Neuronal stem cell (in vitro differentiated cells): ENCODE measurements at regions not wholly inside any gene's neighbourhood (a gene's known extent, or its start where the extent isn't known, plus 50 kb on each side); places are given as distances from the start of the nearest gene placed in this dataset.
A peak's percentile ranks its signal among the peaks of the same experiment; 100 is the strongest.

Experiments used
- DNase-seq: peaks from one replicate; pipeline ENCODE4 v3.0.0-alpha.2; 2013; ENCODE audit warnings: low spot score
- H2AFZ ChIP-seq: one replicate; pipeline ENCODE4 v1.6.1; 2013; ENCODE audit warnings: mild to moderate bottlenecking, low read length, inconsistent platforms
- H2AK5ac ChIP-seq: 2 replicates; pipeline ENCODE4 v1.6.1; 2013; ENCODE audit warnings: low read depth, mild to moderate bottlenecking, inconsistent platforms, low read length, moderate library complexity, mixed read lengths
- H2BK120ac ChIP-seq: 2 replicates; pipeline ENCODE4 v1.6.1; 2013; ENCODE audit warnings: low read depth, mild to moderate bottlenecking, inconsistent platforms, low read length, moderate library complexity, mixed read lengths
- H2BK12ac ChIP-seq: one replicate; pipeline ENCODE4 v1.6.1; 2013; ENCODE audit warnings: low read length, inconsistent platforms
- H2BK15ac ChIP-seq: 2 replicates; pipeline ENCODE4 v1.6.1; 2013; ENCODE audit warnings: mild to moderate bottlenecking, low read length, inconsistent platforms, mixed read lengths
- H2BK5ac ChIP-seq: one replicate; pipeline ENCODE4 v1.6.1; 2013; ENCODE audit warnings: inconsistent platforms, mild to moderate bottlenecking, low read length, moderate library complexity
- H3K14ac ChIP-seq: one replicate; pipeline ENCODE4 v1.6.1; 2013; ENCODE audit warnings: low read length, inconsistent platforms
- H3K18ac ChIP-seq: 2 replicates; pipeline ENCODE4 v1.6.1; 2013; ENCODE audit warnings: low read length, inconsistent platforms
- H3K23ac ChIP-seq: 2 replicates; pipeline ENCODE4 v1.6.1; 2013; ENCODE audit warnings: low read depth, mild to moderate bottlenecking, mixed read lengths, low read length, inconsistent platforms; ENCODE audit not compliant: poor library complexity
- H3K27ac ChIP-seq: replicated peaks from 3 replicates; pipeline ENCODE4 v1.5.1; 2013; ENCODE audit warnings: low read length, inconsistent platforms
- H3K27me3 ChIP-seq, 3 experiments: 2 replicates each; pipeline ENCODE4 v1.6.1; 2013; ENCODE audit warnings: low read length in 3 of 3, mild to moderate bottlenecking in 2 of 3, inconsistent platforms in 1 of 3, low read depth in 1 of 3, mixed read lengths in 1 of 3, moderate library complexity in 1 of 3; ENCODE audit not compliant: control insufficient read depth in 3 of 3, insufficient read depth in 3 of 3
- H3K36me3 ChIP-seq, 2 donors: replicated peaks in 1 of 2; 2 replicates each; pipeline ENCODE4 v1.6.1; 2013; ENCODE audit warnings: low read length in 2 of 2; ENCODE audit not compliant: control insufficient read depth in 2 of 2, insufficient read depth in 2 of 2
- H3K4ac ChIP-seq: 2 replicates; pipeline ENCODE4 v1.6.1; 2013; ENCODE audit warnings: inconsistent platforms, mild to moderate bottlenecking, low read length, moderate library complexity
- H3K4me1 ChIP-seq, 2 donors: 1 replicate in 1 of 2; 2 replicates in 1 of 2; pipeline ENCODE4 v1.6.1; 2013; ENCODE audit warnings: low read length in 2 of 2, low read depth in 1 of 2; ENCODE audit not compliant: control insufficient read depth in 2 of 2, insufficient read depth in 1 of 2
- H3K4me2 ChIP-seq: one replicate; pipeline ENCODE4 v1.6.1; 2013; ENCODE audit warnings: mild to moderate bottlenecking, low read length, inconsistent platforms; ENCODE audit not compliant: insufficient read depth, poor library complexity, severe bottlenecking
- H3K4me3 ChIP-seq, 2 donors: 2 replicates each; pipeline ENCODE4 v1.5.1; 2013; ENCODE audit warnings: low read length in 2 of 2, mild to moderate bottlenecking in 2 of 2, inconsistent platforms in 1 of 2, moderate library complexity in 1 of 2
- H3K79me1 ChIP-seq: one replicate; pipeline ENCODE4 v1.6.1; 2013; ENCODE audit warnings: low read depth, mild to moderate bottlenecking, inconsistent platforms, low read length, moderate library complexity
- H3K9ac ChIP-seq: one replicate; pipeline ENCODE4 v1.6.1; 2013; ENCODE audit warnings: mild to moderate bottlenecking, low read depth, low read length, inconsistent platforms; ENCODE audit not compliant: poor library complexity
- H3K9me3 ChIP-seq, 2 donors: replicated peaks in 1 of 2; 2 replicates each; pipeline versions ENCODE3 to v1.6.1; 2013; ENCODE audit warnings: low read length in 2 of 2, mild to moderate bottlenecking in 2 of 2, inconsistent platforms in 1 of 2, low read depth in 1 of 2, mixed read lengths in 1 of 2, moderate library complexity in 1 of 2; ENCODE audit not compliant: control insufficient read depth in 2 of 2, insufficient read depth in 1 of 2
- H4K8ac ChIP-seq: one replicate; pipeline ENCODE4 v1.6.1; 2013; ENCODE audit warnings: low read depth, mild to moderate bottlenecking, inconsistent platforms, low read length, moderate library complexity
- H4K91ac ChIP-seq: one replicate; pipeline ENCODE4 v1.6.1; 2013; ENCODE audit warnings: low read length, low read depth, mild to moderate bottlenecking, inconsistent platforms; ENCODE audit not compliant: poor library complexity
- WGBS, 2 donors: extraction: QIAGEN DNeasy Blood & Tissue Kit; methylation state at CpG; one replicate each; pipeline ENCODE4 v1.1.7; 2013; ENCODE audit warnings: missing lambda C conversion rate in 2 of 2, mixed read lengths in 1 of 2; ENCODE audit not compliant: insufficient read length in 2 of 2, insufficient replicate concordance in 1 of 2; ENCODE audit errors: extremely low coverage in 2 of 2; 5-methylcytosine and 5-hydroxymethylcytosine counted together

DNA sequence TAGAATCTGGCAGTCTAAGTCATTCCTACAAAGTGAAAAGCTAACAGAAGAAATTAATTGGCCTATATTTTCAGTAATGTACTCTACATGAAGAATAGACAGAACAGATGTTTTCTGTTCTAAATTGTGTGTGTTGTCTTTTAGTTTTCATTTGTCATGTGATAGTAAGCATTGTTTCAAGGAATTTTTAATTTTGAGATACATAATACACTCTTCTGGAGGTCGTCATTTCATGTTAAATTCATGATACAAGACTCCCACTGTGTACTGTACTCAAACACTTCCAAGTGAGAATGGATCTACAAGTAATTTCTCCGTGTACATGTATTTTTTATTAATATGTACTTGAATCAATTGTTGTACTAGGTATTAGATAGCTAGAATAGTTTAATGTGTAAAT is 1522.9 kb downstream of the MAT2B start:
- no CpG with 5 or more reads among the region's 2 CpGs for WGBS, 2 donors
- no peak overlapping the region for H2BK120ac ChIP-seq
- H3K27me3 ChIP-seq = no peaks in the 10 kb centered on the region
- H2AK5ac ChIP-seq = no peak overlapping the region
- no peak overlapping the region for H4K8ac ChIP-seq
- no peak overlapping the region for H2BK15ac ChIP-seq
- no peak overlapping the region for H2AFZ ChIP-seq
- H4K91ac ChIP-seq = no peak overlapping the region
- no peak overlapping the region for H3K14ac ChIP-seq
- H2BK12ac ChIP-seq = no peak overlapping the region
- no peaks in the 10 kb centered on the region for H3K9me3 ChIP-seq
- H3K4me2 ChIP-seq = no peak overlapping the region
- H3K79me1 ChIP-seq = no peaks in the 10 kb centered on the region
- H3K4me3 ChIP-seq = no peak overlapping the region
- no peak overlapping the region for H3K4ac ChIP-seq
- H3K9ac ChIP-seq = no peak overlapping the region
- no peaks in the 10 kb centered on the region for H3K4me1 ChIP-seq
- DNase-seq = no peak
- H3K27ac ChIP-seq = no peak overlapping the region
- H2BK5ac ChIP-seq = no peak overlapping the region
- no peaks in the 10 kb centered on the region for H3K36me3 ChIP-seq
- no peak overlapping the region for H3K18ac ChIP-seq
- no peak overlapping the region for H3K23ac ChIP-seq

DNA sequence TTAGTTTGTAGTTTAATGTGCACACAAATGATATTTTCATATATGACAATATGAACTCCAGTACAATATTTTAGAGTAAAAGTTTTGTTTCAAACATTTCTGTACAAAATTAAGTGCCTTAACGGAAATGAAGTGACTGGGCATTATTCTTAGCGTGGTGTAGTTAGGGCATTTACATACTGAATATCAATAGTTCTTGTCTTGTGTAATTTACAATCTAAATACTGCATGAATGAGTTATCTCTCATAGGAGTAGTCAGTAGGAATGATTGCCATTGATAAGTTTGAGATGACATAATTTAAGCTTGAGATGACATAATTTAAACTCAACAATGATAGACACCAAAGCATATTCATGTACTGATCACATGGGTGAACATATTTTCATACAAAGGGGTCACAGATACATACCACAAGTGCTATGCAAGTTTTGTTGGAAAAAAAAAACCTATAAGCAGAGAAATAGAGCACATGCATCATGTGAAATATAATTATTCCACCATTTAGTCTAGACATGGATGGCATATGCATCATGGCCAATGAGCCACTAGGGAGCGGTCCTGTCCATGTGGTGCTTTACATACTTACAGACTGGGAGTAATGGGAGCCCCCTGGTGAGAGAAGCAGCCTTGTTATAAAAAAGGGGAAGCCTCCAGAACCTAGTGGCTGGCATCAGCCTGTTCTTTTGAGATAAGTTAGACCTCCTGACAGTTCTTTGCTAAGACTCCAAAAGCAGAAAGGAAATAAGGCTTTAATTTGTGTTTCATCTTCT is 1523.9 kb downstream of the MAT2B start:
- Histone ChIP-seq H3K27me3 (no peaks in the 10 kb centered on the region), H2AK5ac (no peak overlapping the region), H4K91ac (no peak overlapping the region), H3K14ac (no peak overlapping the region), H3K4me3 (no peak overlapping the region), H3K36me3 (no peaks in the 10 kb centered on the region), H3K27ac (no peak overlapping the region), H2BK12ac (no peak overlapping the region), H3K9me3 (no peaks in the 10 kb centered on the region), H2BK15ac (no peak overlapping the region), H3K4ac (no peak overlapping the region), H3K4me2 (no peak overlapping the region), H2BK120ac (no peak overlapping the region), H3K4me1 (no peaks in the 10 kb centered on the region), H3K9ac (no peak overlapping the region), H3K18ac (no peak overlapping the region), H4K8ac (no peak overlapping the region), H3K79me1 (no peaks in the 10 kb centered on the region), H2AFZ (no peak overlapping the region), H3K23ac (no peak overlapping the region), H2BK5ac (no peak overlapping the region)
- peak; percentile 8 for DNase-seq
- no CpG with 5 or more reads among the region's 3 CpGs for WGBS, 2 donors

DNA sequence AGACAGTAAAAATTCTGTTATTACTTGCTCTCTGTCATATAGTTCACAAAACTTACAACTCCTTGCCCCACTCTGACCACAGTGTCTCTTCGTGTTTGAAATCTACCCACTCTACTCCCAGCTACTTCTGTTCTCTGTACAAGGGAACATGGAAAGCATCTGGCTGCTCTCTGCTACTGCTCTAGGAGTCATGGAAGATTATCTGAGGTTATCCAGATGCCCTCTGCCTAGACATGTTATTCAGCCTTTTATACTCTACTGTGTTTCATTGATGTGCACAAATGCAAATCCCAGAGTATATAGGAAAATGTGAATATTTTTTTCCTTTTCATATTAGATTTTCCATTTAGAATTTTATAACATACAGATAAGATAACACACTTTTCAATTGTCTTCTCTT is 1525.6 kb downstream of the MAT2B start:
- Histone ChIP-seq H3K23ac (no peak overlapping the region), H2BK15ac (no peak overlapping the region), H3K9ac (no peak overlapping the region), H2BK5ac (no peak overlapping the region), H3K36me3 (no peaks in the 10 kb centered on the region), H3K27ac (no peak overlapping the region), H2BK120ac (no peak overlapping the region), H3K9me3 (no peaks in the 10 kb centered on the region), H3K79me1 (no peaks in the 10 kb centered on the region), H3K4me1 (no peaks in the 10 kb centered on the region), H3K14ac (no peak overlapping the region), H3K18ac (no peak overlapping the region), H3K4ac (no peak overlapping the region), H2AK5ac (no peak overlapping the region), H3K27me3 (no peaks in the 10 kb centered on the region), H3K4me3 (no peak overlapping the region), H4K8ac (no peak overlapping the region), H2BK12ac (no peak overlapping the region), H2AFZ (no peak overlapping the region), H4K91ac (no peak overlapping the region), H3K4me2 (no peak overlapping the region)
- no CpG with 5 or more reads among the region's 1 CpG for WGBS, 2 donors
- no peak for DNase-seq

DNA sequence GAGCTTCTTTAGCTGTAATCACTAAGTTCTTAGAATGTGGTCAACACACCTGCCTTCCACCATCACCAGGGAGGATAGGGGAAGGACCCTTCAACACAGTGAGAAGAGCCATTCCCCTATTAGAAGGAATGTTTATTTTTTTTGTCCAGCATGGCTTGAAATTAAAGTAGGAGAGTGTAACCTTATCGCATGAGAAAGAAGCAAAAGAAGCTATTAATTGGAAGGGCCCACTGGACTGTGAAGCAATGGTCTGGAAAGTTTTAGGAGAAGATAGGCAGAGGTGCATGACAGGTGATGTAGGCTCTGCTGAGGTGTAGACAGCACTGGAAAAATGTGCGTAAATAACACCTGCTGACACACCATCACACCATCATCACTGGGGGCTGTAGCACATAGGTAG is 1526.0 kb downstream of the MAT2B start:
- Histone ChIP-seq H3K9ac (no peak overlapping the region), H3K14ac (no peak overlapping the region), H3K27me3 (no peaks in the 10 kb centered on the region), H3K79me1 (no peaks in the 10 kb centered on the region), H3K9me3 (no peaks in the 10 kb centered on the region), H3K4me1 (no peaks in the 10 kb centered on the region), H2BK120ac (no peak overlapping the region), H2AK5ac (no peak overlapping the region), H3K18ac (no peak overlapping the region), H2AFZ (no peak overlapping the region), H2BK5ac (no peak overlapping the region), H2BK15ac (no peak overlapping the region), H3K23ac (no peak overlapping the region), H4K8ac (no peak overlapping the region), H4K91ac (no peak overlapping the region), H3K36me3 (no peaks in the 10 kb centered on the region), H3K4me3 (no peak overlapping the region), H3K4ac (no peak overlapping the region), H3K27ac (no peak overlapping the region), H2BK12ac (no peak overlapping the region), H3K4me2 (no peak overlapping the region)
- no CpG with 5 or more reads among the region's 2 CpGs for WGBS, 2 donors
- no peak for DNase-seq
